ENCODE measurements at regions not wholly inside any gene's neighbourhood (a gene's known extent, or its start where the extent isn't known, plus 50 kb on each side); places are given as distances from the start of the nearest gene placed in this dataset.

GRCh38 chr1:56357927-56358690 lies 221.3 kb downstream of the PLPP3 start:
- H3K9me3 ChIP-seq (ENCODE audit: low read depth), result no peaks in the 10 kb centered on the region
- H3K36me3 Mint-ChIP-seq, result no peaks in the 10 kb centered on the region
- no peak overlapping the region for H3K9ac ChIP-seq
- no peaks in the 10 kb centered on the region for H3F3A ChIP-seq (ENCODE audit: low read depth)
- H3K79me2 ChIP-seq (ENCODE audit: low read depth), result no peaks in the 10 kb centered on the region
- no peak overlapping the region for H2AFZ ChIP-seq (replicated peaks)
- H3K27me3 ChIP-seq, result no peaks in the 10 kb centered on the region
- H3K27me3 Mint-ChIP-seq (ENCODE audit: insufficient read depth, low read depth), result peaks cover 3% of the 10 kb centered on the region
- no peaks in the 10 kb centered on the region for H3K36me3 ChIP-seq
- no peak overlapping the region for H3K27ac Mint-ChIP-seq
- H3K4me1 ChIP-seq, result peaks cover 4% of the 10 kb centered on the region
- H3K4me1 Mint-ChIP-seq, result peaks cover 15% of the 10 kb centered on the region
- H3K27ac ChIP-seq, result no peak overlapping the region
- H3K9me3 Mint-ChIP-seq, result no peaks in the 10 kb centered on the region
- no peak overlapping the region for H3K4me3 Mint-ChIP-seq
- H3K4me3 ChIP-seq, result no peak overlapping the region
- H3K4me2 ChIP-seq, result no peak overlapping the region
- TF ChIP-seq CTCF (IDR thresholded peaks at IDR 0.05), result no peak
- no peak for TF ChIP-seq EZH2 (IDR thresholded peaks at IDR 0.05)
- TF ChIP-seq EZH2phosphoT487 (IDR thresholded peaks at IDR 0.05), result no peak
- no peak for DNase-seq (ENCODE audit: low spot score)
- H4K20me1 ChIP-seq (ENCODE audit: low read depth), result no peaks in the 10 kb centered on the region

- Mint-ChIP-seq H3K9me3 (no peaks in the 10 kb centered on the region), H3K27me3 (ENCODE audit: insufficient read depth, low read depth) (no peaks in the 10 kb centered on the region), H3K4me1 (peaks cover 15% of the 10 kb centered on the region), H3K36me3 (no peaks in the 10 kb centered on the region), H3K27ac (peak overlapping the region; percentile 55), H3K4me3 (no peak overlapping the region)
- no peak overlapping the region for H3K4me3 ChIP-seq
- H3K27ac ChIP-seq, result no peak overlapping the region
- H4K20me1 ChIP-seq (ENCODE audit: low read depth), result no peaks in the 10 kb centered on the region
- H3F3A ChIP-seq (ENCODE audit: low read depth), result no peaks in the 10 kb centered on the region
- H3K9ac ChIP-seq, result no peak overlapping the region
- no peak overlapping the region for H2AFZ ChIP-seq (replicated peaks)
- no peaks in the 10 kb centered on the region for H3K27me3 ChIP-seq
- no peak for DNase-seq (ENCODE audit: low spot score)
- H3K36me3 ChIP-seq, result no peaks in the 10 kb centered on the region
- peaks cover 4% of the 10 kb centered on the region for H3K4me1 ChIP-seq
- H3K79me2 ChIP-seq (ENCODE audit: low read depth), result no peaks in the 10 kb centered on the region
- H3K4me2 ChIP-seq, result no peak overlapping the region
- H3K9me3 ChIP-seq (ENCODE audit: low read depth), result no peaks in the 10 kb centered on the region
- TF ChIP-seq CTCF (IDR thresholded peaks at IDR 0.05) (no peak), EZH2phosphoT487 (IDR thresholded peaks at IDR 0.05) (no peak), EZH2 (IDR thresholded peaks at IDR 0.05) (no peak)
Observed at GRCh38 chr1:56356376-56356990, 222.9 kb downstream of the PLPP3 start.

GRCh38 chr1:56355918-56356317 lies 223.4 kb downstream of the PLPP3 start:
- Mint-ChIP-seq H3K4me1 (peaks cover 15% of the 10 kb centered on the region), H3K9me3 (no peaks in the 10 kb centered on the region), H3K36me3 (no peaks in the 10 kb centered on the region), H3K4me3 (no peak overlapping the region), H3K27me3 (ENCODE audit: insufficient read depth, low read depth) (no peaks in the 10 kb centered on the region), H3K27ac (no peak overlapping the region)
- no peaks in the 10 kb centered on the region for H3K9me3 ChIP-seq (ENCODE audit: low read depth)
- no peaks in the 10 kb centered on the region for H4K20me1 ChIP-seq (ENCODE audit: low read depth)
- H3K9ac ChIP-seq, result no peak overlapping the region
- H3K36me3 ChIP-seq, result no peaks in the 10 kb centered on the region
- H2AFZ ChIP-seq (replicated peaks), result no peak overlapping the region
- no peak overlapping the region for H3K27ac ChIP-seq
- TF ChIP-seq EZH2phosphoT487 (IDR thresholded peaks at IDR 0.05), result no peak
- TF ChIP-seq CTCF (IDR thresholded peaks at IDR 0.05), result no peak
- TF ChIP-seq EZH2 (IDR thresholded peaks at IDR 0.05), result no peak
- H3K4me1 ChIP-seq, result peaks cover 4% of the 10 kb centered on the region
- DNase-seq (ENCODE audit: low spot score), result no peak
- H3K4me3 ChIP-seq, result no peak overlapping the region
- H3K27me3 ChIP-seq, result no peaks in the 10 kb centered on the region
- H3F3A ChIP-seq (ENCODE audit: low read depth), result no peaks in the 10 kb centered on the region
- H3K79me2 ChIP-seq (ENCODE audit: low read depth), result no peaks in the 10 kb centered on the region
- H3K4me2 ChIP-seq, result no peak overlapping the region

Data from neural progenitor cell (in vitro differentiated cells).